ENCODE measurements at regions not wholly inside any gene's neighbourhood (a gene's known extent, or its start where the extent isn't known, plus 50 kb on each side); places are given as distances from the start of the nearest gene placed in this dataset.

- TF ChIP-seq CTCF (IDR thresholded peaks at IDR 0.05) (no peak), POLR2A (IDR thresholded peaks at IDR 0.05) (no peak)
These were observed 171.0 kb upstream of the PRICKLE1 start for GRCh38 chr12:42760550-42760949.

All from tibial nerve (tissue), 3 donors.